ENCODE measurements at regions not wholly inside any gene's neighbourhood (a gene's known extent, or its start where the extent isn't known, plus 50 kb on each side); places are given as distances from the start of the nearest gene placed in this dataset.

DNA sequence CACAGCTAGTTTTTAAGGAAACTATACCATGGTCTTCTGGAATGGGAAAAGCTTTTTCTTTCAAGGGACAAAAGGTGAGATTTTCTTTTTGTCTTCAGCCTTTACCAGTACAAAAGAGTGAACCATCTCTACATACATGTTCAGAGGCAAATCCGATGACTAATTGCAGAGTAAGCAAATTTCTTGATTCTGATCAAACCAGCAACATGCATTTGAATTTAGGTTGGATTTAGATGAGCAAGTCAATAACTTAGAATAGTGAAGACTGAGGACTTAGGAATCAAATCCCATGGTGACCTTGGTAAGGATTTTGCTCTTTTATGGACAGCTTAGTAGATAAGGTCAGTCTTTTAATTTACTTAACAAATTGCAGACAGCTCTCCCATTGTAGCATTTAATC, 65.9 kb upstream of the BLID start:
- TF ChIP-seq, protein P1, sequence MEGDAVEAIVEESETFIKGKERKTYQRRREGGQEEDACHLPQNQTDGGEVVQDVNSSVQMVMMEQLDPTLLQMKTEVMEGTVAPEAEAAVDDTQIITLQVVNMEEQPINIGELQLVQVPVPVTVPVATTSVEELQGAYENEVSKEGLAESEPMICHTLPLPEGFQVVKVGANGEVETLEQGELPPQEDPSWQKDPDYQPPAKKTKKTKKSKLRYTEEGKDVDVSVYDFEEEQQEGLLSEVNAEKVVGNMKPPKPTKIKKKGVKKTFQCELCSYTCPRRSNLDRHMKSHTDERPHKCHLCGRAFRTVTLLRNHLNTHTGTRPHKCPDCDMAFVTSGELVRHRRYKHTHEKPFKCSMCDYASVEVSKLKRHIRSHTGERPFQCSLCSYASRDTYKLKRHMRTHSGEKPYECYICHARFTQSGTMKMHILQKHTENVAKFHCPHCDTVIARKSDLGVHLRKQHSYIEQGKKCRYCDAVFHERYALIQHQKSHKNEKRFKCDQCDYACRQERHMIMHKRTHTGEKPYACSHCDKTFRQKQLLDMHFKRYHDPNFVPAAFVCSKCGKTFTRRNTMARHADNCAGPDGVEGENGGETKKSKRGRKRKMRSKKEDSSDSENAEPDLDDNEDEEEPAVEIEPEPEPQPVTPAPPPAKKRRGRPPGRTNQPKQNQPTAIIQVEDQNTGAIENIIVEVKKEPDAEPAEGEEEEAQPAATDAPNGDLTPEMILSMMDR (IDR thresholded peaks at IDR 0.05; ENCODE audit: low read depth, low read length): no peak
- H3K4me3 ChIP-seq (replicated peaks in 1 of 2; ENCODE audit: low read depth in 2 of 2, low read length in 2 of 2): no peak overlapping the region
- peak in 1 of 2 donors; percentile 54 for DNase-seq (ENCODE audit: low read depth in 2 of 2)

DNA sequence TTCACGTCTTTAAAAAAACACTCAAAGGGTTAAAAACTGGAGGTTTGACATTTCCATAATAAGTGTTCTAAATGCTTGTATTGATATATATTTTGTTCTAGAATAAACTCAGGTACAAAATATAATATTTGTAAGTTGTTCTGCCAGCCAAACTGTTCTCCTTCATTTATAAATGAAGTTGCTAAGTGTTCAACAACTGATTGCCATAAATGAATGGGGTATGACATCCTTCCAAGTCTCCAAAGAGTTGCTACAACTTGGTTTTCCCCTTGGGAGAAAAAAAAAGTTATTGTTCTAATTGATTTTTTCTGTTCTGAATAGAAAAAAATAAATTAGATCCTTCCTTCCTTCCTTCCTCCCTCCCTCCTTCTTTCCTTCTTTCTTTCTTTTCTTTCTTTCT, 65.4 kb upstream of the BLID start:
- TF ChIP-seq, protein P1 (IDR thresholded peaks at IDR 0.05; ENCODE audit: low read depth, low read length): no peak
- peak in 1 of 2 donors; percentile 58 for DNase-seq (ENCODE audit: low read depth in 2 of 2)
- no peak overlapping the region for H3K4me3 ChIP-seq (replicated peaks in 1 of 2; ENCODE audit: low read depth in 2 of 2, low read length in 2 of 2)

DNA sequence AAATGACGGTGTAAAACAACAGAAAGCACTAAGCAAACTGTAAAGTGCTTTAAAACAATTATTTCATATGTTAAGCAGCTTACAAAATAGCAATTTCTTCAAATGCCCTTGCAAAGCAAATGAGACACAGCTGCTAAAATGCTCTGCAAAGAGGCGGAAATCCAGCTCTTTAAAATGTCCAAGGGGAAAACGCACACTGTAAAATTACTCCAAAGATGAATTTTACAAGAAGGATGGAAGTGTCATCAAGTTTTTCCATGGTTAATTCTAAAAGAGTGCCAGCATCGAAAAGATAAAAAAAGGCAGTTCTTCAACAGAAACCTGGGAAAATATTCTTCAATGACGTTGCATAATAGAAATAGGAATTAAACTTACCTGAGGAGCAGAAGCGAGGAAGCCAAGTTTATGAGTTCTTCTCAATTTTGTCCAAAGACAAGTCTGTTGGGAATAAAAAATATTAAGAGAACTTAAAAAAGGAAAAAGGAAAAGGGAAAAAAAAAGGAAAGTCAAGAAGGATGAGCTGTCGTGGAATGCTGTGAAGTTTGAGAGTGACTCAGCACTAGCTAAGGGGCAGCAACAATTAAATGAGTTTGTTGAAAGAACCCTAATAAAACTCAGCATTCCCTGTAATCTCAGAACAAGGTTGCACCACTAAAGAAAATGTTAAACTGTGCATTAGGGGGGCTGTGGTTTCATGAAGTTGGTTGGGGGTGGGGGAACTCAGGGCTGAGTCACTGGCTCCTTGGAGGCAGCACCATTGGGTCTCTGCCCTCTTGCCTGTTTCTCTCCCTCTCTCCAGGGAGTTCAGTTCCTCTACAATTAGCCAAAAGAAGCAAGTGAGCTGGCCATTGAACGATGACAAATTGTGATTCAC, 64.2 kb upstream of the BLID start:
- TF ChIP-seq, protein P1 (IDR thresholded peaks at IDR 0.05; ENCODE audit: low read depth, low read length): no peak
- peak; percentile 84 to 100 for DNase-seq (ENCODE audit: low read depth in 2 of 2)
- H3K4me3 ChIP-seq (replicated peaks in 1 of 2; ENCODE audit: low read depth in 2 of 2, low read length in 2 of 2): peak overlapping the region; percentile 29 to 64

DNA sequence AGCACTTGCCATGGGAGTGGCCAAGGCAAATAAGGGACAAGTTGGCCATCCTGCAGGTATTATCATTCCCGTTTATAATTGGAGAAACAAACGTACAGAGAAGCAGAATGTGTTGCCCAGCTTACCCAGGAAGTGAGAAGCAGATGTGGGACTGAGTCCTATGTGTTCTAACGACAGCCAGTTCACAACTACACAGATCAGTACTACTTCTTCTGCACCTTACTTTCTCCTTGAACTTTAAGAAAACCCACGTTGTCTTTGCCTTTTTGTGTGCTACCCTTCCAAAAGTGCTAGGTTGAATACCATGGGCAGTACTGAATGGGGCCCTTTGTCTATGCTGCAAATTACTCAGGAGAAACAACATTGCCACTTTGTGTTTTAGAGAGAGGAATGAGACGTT, 62.8 kb upstream of the BLID start:
- peak overlapping the region; percentile 29 to 64 for H3K4me3 ChIP-seq (replicated peaks in 1 of 2; ENCODE audit: low read depth in 2 of 2, low read length in 2 of 2)
- DNase-seq (ENCODE audit: low read depth in 2 of 2): peak in 1 of 2 donors; percentile 47
- TF ChIP-seq, protein P1 (IDR thresholded peaks at IDR 0.05; ENCODE audit: low read depth, low read length): no peak

DNA sequence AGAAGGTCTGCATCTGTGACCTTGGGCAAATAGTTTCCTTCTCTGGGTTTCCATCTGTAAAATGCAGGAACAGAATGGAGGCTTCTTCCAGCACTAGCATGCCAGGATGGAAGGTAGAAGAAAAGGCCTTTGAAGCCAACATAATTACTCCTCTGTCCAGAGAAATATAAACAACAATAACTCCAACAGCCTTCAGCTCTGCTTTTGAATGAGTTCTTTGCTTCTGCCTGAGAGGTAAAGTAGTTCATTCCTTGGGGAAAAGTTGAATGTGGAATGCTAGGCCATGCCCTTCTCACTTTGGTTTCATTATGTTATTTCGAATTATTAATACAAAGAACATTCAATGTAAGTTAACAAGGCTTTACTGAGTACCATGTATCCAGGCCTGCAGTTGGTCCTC, 61.2 kb upstream of the BLID start:
- peak overlapping the region in 1 of 2 donors; percentile 64 for H3K4me3 ChIP-seq (replicated peaks in 1 of 2; ENCODE audit: low read depth in 2 of 2, low read length in 2 of 2)
- TF ChIP-seq, protein P1 (IDR thresholded peaks at IDR 0.05; ENCODE audit: low read depth, low read length): no peak
- DNase-seq (ENCODE audit: low read depth in 2 of 2): no peak

DNA sequence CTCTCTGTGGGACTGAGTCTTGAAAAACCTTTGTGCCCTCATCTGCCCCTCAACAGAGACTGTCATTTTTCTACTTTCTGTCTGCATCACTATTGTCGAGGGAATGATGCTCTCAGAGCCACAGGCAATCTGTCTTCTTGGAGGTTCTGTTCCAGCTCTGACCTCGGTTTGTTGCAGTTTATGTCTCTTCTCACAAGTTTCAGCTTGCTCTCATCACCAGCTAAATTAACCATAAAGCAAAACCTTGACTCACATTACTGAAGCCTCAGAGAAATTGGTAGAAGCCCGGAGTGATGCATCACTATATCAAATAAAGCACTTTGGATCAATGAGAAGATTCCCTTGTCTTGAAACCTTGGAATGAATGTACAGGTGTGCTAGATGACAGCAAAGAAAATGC, 60.6 kb upstream of the BLID start:
- H3K4me3 ChIP-seq (replicated peaks in 1 of 2; ENCODE audit: low read depth in 2 of 2, low read length in 2 of 2): peak overlapping the region in 1 of 2 donors; percentile 64
- TF ChIP-seq, protein P1 (IDR thresholded peaks at IDR 0.05; ENCODE audit: low read depth, low read length): no peak
- DNase-seq (ENCODE audit: low read depth in 2 of 2): no peak

Data from cardiac fibroblast (primary cell).